ENCODE measurements at regions not wholly inside any gene's neighbourhood (a gene's known extent, or its start where the extent isn't known, plus 50 kb on each side); places are given as distances from the start of the nearest gene placed in this dataset.

GRCh38 chr7:41544241-41544640 lies 158.6 kb downstream of the INHBA start:
- TF ChIP-seq CTCF (IDR thresholded peaks at IDR 0.05) = no peak
- TF ChIP-seq POLR2A (IDR thresholded peaks at IDR 0.05) = no peak
- no peak for TF ChIP-seq POLR2AphosphoS5 (IDR thresholded peaks at IDR 0.05)

Data from sigmoid colon (tissue), 4 donors.